Thoracic aorta (tissue), 2 donors: ENCODE measurements at regions not wholly inside any gene's neighbourhood (a gene's known extent, or its start where the extent isn't known, plus 50 kb on each side); places are given as distances from the start of the nearest gene placed in this dataset.

Source experiments
- ATAC-seq: fragments of 150-250 bp; one replicate; pipeline ENCODE4 v1.8.0; 2017; ENCODE audit warnings: low read depth; ENCODE audit not compliant: insufficient number of reproducible peaks, low FRiP score
- DNase-seq: peaks from one replicate; pipeline ENCODE4 v3.0.0-alpha.2; 2020; ENCODE audit warnings: low spot score
- H3K27ac ChIP-seq, 2 donors: fragments of 200-600 bp; sonication (generic); 1 replicate in 1 of 2; 2 replicates in 1 of 2; pipeline ENCODE4 v1.5.1; 2016; ENCODE audit warnings: mild to moderate bottlenecking in 2 of 2, moderate library complexity in 2 of 2
- H3K27me3 ChIP-seq: fragments of 200-600 bp; sonication (generic); replicated peaks from 2 replicates; pipeline ENCODE4 v1.6.0; 2016; ENCODE audit warnings: mild to moderate bottlenecking; ENCODE audit not compliant: insufficient read depth
- H3K36me3 ChIP-seq: fragments of 200-600 bp; sonication (generic); one replicate; pipeline ENCODE4 v1.5.1; 2016
- H3K4me1 ChIP-seq, 2 donors: fragments of 200-600 bp; sonication (generic); 1 replicate in 1 of 2; 2 replicates in 1 of 2; pipeline versions ENCODE4 v1.5.1 to v1.6.0; 2016; ENCODE audit warnings: low read depth in 2 of 2, mild to moderate bottlenecking in 1 of 2; ENCODE audit not compliant: control insufficient read depth in 1 of 2
- H3K4me3 ChIP-seq: fragments of 200-600 bp; sonication (generic); 2 replicates; pipeline ENCODE4 v1.5.1; 2016; ENCODE audit warnings: mild to moderate bottlenecking
- H3K9me3 ChIP-seq: fragments of 200-600 bp; sonication (generic); 2 replicates; pipeline ENCODE4 v1.5.1; 2016
- CTCF ChIP-seq: fragments of 200-600 bp; sonication (generic); IDR thresholded peaks from one replicate; pipeline ENCODE4 v1.5.1; 2019; ENCODE audit warnings: antibody characterized with exemption

DNA sequence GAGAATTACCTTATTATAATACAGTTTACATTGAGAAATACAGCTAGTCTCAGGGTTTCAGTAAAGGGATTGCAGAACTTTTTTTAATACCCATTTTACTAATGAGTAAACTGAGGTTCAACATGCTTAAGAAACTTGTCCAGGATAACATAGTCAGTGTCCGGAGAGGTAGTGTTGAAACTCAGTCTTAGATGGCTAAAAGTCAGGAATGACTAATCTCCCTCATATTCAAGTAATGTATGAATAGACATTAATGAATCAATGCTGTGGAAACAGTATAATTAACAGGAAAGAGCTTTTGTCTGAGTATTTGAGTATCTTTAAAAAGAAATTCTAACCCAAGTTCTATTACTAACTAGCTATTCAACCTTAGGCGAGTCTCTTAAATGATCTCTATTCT, 397.6 kb downstream of the PLA2G4A start:
- no peak overlapping the region for H3K27ac ChIP-seq
- H3K4me1 ChIP-seq: no peaks in the 10 kb centered on the region
- H3K27me3 ChIP-seq: no peaks in the 10 kb centered on the region
- TF ChIP-seq CTCF: no peak
- ATAC-seq (no peak), DNase-seq (no peak)
- no peak overlapping the region for H3K4me3 ChIP-seq
- H3K36me3 ChIP-seq: no peaks in the 10 kb centered on the region
- no peaks in the 10 kb centered on the region for H3K9me3 ChIP-seq

DNA sequence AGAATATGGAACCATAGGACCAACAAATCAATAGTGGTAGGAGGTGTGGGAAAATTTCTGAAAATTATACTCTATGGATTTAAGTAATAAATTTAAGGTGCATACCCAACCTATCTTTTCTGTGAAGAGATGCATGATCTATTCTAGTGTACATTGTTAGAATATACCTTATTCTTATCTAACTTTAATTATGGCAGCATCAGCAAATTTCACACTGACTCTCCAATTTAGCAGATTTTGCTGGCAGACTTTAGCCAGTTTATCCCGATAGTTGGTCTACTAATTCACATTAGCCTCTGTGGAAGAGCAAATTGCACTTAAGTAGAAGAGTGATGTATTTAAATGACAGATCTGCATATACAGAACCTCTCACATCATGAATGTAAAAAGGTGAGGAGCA, 400.0 kb downstream of the PLA2G4A start:
- ATAC-seq (no peak), DNase-seq (no peak)
- no peak for TF ChIP-seq CTCF
- Histone ChIP-seq H3K4me1 (no peaks in the 10 kb centered on the region), H3K27ac (no peak overlapping the region), H3K9me3 (no peaks in the 10 kb centered on the region), H3K27me3 (no peaks in the 10 kb centered on the region), H3K36me3 (no peaks in the 10 kb centered on the region), H3K4me3 (no peak overlapping the region)

DNA sequence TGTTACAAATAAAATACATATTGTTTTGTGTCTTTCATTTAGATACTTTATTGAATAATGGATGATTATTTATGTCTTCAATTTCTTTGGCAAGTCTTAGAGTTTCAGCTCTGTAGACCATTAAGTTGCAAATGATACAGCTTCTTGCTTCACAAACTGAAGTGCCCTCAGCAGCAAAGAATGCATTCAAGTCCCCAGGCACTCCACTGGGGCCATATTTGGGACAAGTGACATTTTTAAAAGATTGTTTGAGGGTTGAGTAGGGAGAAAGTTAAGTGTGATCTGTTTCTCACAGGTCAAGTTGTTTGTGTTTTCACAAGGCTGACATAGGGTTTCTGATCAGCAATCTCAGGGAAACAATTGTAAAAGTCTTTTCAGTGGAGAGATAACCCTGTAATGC, 400.7 kb downstream of the PLA2G4A start:
- no peak for DNase-seq
- H3K27ac ChIP-seq: no peak overlapping the region
- no peak for ATAC-seq
- H3K9me3 ChIP-seq: no peaks in the 10 kb centered on the region
- H3K4me3 ChIP-seq: no peak overlapping the region
- H3K27me3 ChIP-seq: no peaks in the 10 kb centered on the region
- H3K4me1 ChIP-seq: no peaks in the 10 kb centered on the region
- TF ChIP-seq CTCF: no peak
- no peaks in the 10 kb centered on the region for H3K36me3 ChIP-seq

DNA sequence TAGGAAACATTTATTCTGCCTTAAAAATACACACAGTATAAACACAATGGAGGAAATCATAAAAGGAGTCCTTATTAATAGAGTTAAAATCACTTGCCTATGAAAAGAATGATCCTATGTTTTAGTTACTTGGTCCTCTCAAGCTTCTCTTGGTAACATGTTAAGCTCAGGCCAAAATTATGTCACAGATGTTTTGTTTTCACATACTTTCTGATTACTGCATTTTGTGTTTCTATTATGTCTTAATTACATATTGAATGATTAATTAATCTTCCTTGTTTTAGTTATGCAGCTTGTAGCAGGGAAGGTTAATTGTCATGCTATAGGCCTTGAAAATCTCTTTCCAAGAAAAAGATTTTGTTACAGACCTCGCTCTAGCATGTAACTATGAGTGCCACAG, 406.0 kb downstream of the PLA2G4A start:
- ATAC-seq (no peak), DNase-seq (no peak)
- Histone ChIP-seq H3K4me3 (no peak overlapping the region), H3K36me3 (no peaks in the 10 kb centered on the region), H3K27ac (no peak overlapping the region), H3K27me3 (no peaks in the 10 kb centered on the region), H3K4me1 (no peaks in the 10 kb centered on the region), H3K9me3 (no peaks in the 10 kb centered on the region)
- TF ChIP-seq CTCF: no peak

DNA sequence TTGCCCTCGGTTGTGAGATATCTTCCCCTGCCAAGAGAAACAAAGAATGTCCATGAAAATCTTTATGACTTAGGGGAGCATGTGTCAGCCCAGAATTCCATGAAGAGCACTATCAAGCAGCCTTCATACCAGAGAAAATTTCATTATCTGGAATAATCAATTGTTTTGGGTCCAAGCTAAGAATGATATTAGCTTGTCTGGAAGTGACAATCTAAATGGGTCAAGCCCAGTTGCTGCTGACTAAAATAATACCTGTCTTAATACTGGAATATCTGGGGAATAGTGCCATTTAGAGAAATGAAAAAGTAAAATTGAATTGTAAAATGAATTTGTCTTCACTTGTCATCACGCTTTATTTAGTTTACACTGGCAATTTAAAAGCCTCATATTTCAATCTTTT, 407.4 kb downstream of the PLA2G4A start:
- Histone ChIP-seq H3K27me3 (no peaks in the 10 kb centered on the region), H3K27ac (no peak overlapping the region), H3K36me3 (no peaks in the 10 kb centered on the region), H3K4me3 (no peak overlapping the region), H3K4me1 (no peaks in the 10 kb centered on the region), H3K9me3 (no peaks in the 10 kb centered on the region)
- no peak for DNase-seq
- TF ChIP-seq CTCF: no peak
- no peak for ATAC-seq
